OCI-LY1 (cell line): ENCODE measurements at regions not wholly inside any gene's neighbourhood (a gene's known extent, or its start where the extent isn't known, plus 50 kb on each side); places are given as distances from the start of the nearest gene placed in this dataset.

Experiments
- H2AFZ ChIP-seq: fragments of 200-600 bp; sonication (generic), shearing (Covaris generic); 2 replicates; pipeline ENCODE4 v1.6.0; 2014; ENCODE audit warnings: antibody characterized with exemption, mild to moderate bottlenecking, low read length
- H3F3A ChIP-seq: fragments of 200-600 bp; sonication (generic), shearing (Covaris generic); 2 replicates; pipeline ENCODE4 v1.6.0; 2014; ENCODE audit warnings: mild to moderate bottlenecking, antibody characterized with exemption, low read length, moderate library complexity; ENCODE audit not compliant: insufficient read depth
- H3K27ac ChIP-seq: fragments of 200-600 bp; sonication (generic); 2 replicates; pipeline ENCODE4 v1.5.1; 2014; ENCODE audit warnings: low read length, mixed run types, mild to moderate bottlenecking, low read depth; ENCODE audit not compliant: poor library complexity, severe bottlenecking
- H3K27me3 ChIP-seq: fragments of 200-600 bp; sonication (generic); 2 replicates; pipeline ENCODE4 v1.6.0; 2014; ENCODE audit warnings: antibody characterized with exemption, mild to moderate bottlenecking, low read length, moderate library complexity; ENCODE audit not compliant: insufficient read depth
- H3K36me3 ChIP-seq: fragments of 200-600 bp; sonication (generic); 2 replicates; pipeline ENCODE4 v1.6.1; 2014; ENCODE audit warnings: mild to moderate bottlenecking, antibody characterized with exemption, low read length, moderate library complexity, mixed read lengths; ENCODE audit not compliant: insufficient read depth
- H3K4me1 ChIP-seq: fragments of 200-600 bp; sonication (generic); 2 replicates; pipeline ENCODE4 v1.5.1; 2014; ENCODE audit warnings: mild to moderate bottlenecking, low read length, moderate library complexity; ENCODE audit not compliant: insufficient read depth, severe bottlenecking
- H3K4me2 ChIP-seq: fragments of 200-600 bp; sonication (generic), shearing (Covaris generic); 2 replicates; pipeline ENCODE4 v1.6.1; 2014; ENCODE audit warnings: low read length
- H3K4me3 ChIP-seq: fragments of 200-600 bp; sonication (generic); 2 replicates; pipeline ENCODE4 v1.5.1; 2014; ENCODE audit warnings: low read length, low read depth, mild to moderate bottlenecking, mixed read lengths; ENCODE audit not compliant: poor library complexity, severe bottlenecking
- H3K79me2 ChIP-seq: fragments of 200-600 bp; shearing (Covaris generic); 2 replicates; pipeline ENCODE4 v1.6.1; 2016; ENCODE audit warnings: mixed run types, low read length, mixed read lengths; ENCODE audit not compliant: insufficient read depth
- H3K9ac ChIP-seq: fragments of 200-600 bp; sonication (generic), shearing (Covaris generic); 2 replicates; pipeline ENCODE4 v1.6.1; 2014; ENCODE audit warnings: mild to moderate bottlenecking, low read length, mixed read lengths
- H3K9me2 ChIP-seq: fragments of 200-600 bp; sonication (generic), shearing (Covaris generic); 2 replicates; pipeline ENCODE4 v1.6.1; 2014; ENCODE audit warnings: low read depth, mild to moderate bottlenecking, low read length, mixed read lengths
- H3K9me3 ChIP-seq: fragments of 200-600 bp; shearing (Covaris generic); 2 replicates; pipeline ENCODE4 v1.6.1; 2014; ENCODE audit warnings: low read length, mixed read lengths
- H4K20me1 ChIP-seq: fragments of 200-600 bp; sonication (generic), shearing (Covaris generic); 2 replicates; pipeline ENCODE4 v1.6.0; 2016; ENCODE audit warnings: mild to moderate bottlenecking, low read length; ENCODE audit not compliant: insufficient read depth
- EZH2 ChIP-seq: fragments of 200-600 bp; sonication (generic), shearing (Covaris generic); IDR thresholded peaks from 2 replicates; pipeline ENCODE4 v1.8.0; 2017; ENCODE audit warnings: borderline replicate concordance, mixed run types, mild to moderate bottlenecking, antibody characterized with exemption, low read length, moderate library complexity, mixed read lengths
- TF ChIP-seq, protein P1 (sequence below): fragments of 200-600 bp; sonication (generic), shearing (Covaris generic); IDR thresholded peaks from 2 replicates; pipeline ENCODE4 v1.5.1; 2017; ENCODE audit warnings: mild to moderate bottlenecking, antibody characterized with exemption, low read length, moderate library complexity, mixed read lengths

DNA sequence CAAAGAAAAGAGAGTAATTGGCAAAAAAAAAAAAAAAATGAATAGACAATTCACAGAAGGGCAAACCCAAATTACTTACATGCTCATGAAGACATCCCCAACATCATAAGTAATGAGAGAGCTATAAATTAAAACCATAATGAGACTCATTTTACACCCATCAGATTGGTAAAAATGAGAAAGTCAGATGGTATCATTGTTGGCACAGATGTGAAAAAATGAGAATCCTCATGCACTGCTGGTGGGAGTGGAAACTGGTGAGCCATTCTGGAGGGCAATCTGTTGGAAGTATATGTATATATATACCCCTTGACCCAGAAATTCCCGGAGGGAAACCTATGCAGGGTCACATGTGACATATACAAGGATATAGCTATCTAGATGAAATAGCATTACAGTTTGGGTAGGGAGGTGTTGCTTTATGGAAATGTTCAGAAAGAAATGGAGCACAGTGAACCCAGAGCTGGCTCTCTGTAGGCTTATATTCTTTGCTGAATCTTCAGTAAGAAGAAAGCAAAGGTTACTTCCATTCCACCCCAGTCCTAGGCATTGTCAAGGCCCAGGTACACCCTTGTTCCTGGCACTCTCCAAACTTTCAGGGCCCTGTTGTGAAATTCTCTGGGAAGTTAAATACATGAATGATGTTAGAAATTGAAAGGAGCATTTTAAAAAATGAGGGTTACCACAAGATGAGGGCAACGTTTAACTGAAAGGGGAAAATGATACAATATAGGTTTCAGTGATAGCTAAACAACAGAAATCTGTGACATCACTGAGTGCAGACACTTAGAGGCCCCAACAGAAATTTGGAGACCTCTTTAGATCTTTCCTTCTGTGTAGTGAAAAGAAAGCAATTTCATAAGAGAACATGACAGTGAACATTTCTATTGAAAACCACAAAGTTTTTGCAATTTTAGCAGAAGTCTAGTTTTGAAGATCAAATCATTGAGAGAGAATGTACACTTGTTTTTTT is 132.7 kb upstream of the TPRG1 start:
- no peak overlapping the region for H2AFZ ChIP-seq
- H3K9me2 ChIP-seq, result no peaks in the 10 kb centered on the region; the same call in 1 of the 2 replicates
- no peak overlapping the region for H3K9ac ChIP-seq
- no peaks in the 10 kb centered on the region for H3K79me2 ChIP-seq
- H3K9me3 ChIP-seq, result peaks cover 9% of the 10 kb centered on the region
- H3K27me3 ChIP-seq, result no peaks in the 10 kb centered on the region
- no peak overlapping the region for H3K27ac ChIP-seq
- H3K4me1 ChIP-seq, result peaks cover 10% of the 10 kb centered on the region
- no peak overlapping the region for H3K4me2 ChIP-seq
- H3K36me3 ChIP-seq, result no peaks in the 10 kb centered on the region
- TF ChIP-seq, protein P1, sequence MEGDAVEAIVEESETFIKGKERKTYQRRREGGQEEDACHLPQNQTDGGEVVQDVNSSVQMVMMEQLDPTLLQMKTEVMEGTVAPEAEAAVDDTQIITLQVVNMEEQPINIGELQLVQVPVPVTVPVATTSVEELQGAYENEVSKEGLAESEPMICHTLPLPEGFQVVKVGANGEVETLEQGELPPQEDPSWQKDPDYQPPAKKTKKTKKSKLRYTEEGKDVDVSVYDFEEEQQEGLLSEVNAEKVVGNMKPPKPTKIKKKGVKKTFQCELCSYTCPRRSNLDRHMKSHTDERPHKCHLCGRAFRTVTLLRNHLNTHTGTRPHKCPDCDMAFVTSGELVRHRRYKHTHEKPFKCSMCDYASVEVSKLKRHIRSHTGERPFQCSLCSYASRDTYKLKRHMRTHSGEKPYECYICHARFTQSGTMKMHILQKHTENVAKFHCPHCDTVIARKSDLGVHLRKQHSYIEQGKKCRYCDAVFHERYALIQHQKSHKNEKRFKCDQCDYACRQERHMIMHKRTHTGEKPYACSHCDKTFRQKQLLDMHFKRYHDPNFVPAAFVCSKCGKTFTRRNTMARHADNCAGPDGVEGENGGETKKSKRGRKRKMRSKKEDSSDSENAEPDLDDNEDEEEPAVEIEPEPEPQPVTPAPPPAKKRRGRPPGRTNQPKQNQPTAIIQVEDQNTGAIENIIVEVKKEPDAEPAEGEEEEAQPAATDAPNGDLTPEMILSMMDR, result no peak
- TF ChIP-seq EZH2, result no peak
- no peak overlapping the region for H3K4me3 ChIP-seq
- H3F3A ChIP-seq, result no peaks in the 10 kb centered on the region
- no peaks in the 10 kb centered on the region for H4K20me1 ChIP-seq

DNA sequence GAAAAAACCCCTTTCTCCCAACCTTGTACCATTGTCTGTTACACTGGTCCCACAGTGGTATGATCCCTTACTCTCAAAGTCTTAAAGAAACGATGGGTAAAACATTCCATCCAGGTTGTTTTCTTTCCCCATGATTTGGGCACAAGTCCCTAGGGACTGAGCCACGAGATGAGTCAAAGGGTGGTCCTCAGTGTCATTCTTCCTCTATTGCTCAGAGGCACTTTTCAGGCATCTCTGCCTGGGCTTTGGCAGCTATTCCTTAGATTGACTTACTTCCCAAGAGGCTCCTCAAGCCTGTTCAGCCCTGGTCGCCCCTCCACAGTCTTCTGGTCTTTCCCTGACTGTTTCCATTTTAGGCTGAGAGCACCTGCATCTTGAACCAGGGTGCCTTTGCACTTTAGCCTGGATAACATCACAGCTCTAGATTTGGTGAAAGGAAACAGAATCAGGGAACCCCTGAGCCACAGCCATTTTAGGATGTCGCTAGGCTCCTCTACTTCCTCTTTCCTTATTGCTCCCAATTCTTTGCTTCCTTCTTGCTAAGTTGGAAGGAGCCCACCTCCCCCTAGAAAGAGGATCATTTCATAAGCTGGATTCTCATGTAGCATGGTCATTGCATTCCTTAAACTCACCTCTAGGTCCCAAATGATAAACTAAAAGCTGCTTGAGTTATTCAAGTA is 131.0 kb upstream of the TPRG1 start:
- Histone ChIP-seq H4K20me1 (no peaks in the 10 kb centered on the region), H3K79me2 (no peaks in the 10 kb centered on the region), H3K27ac (no peak overlapping the region), H3K36me3 (no peaks in the 10 kb centered on the region), H3K4me3 (no peak overlapping the region), H3K4me1 (peaks cover 10% of the 10 kb centered on the region), H3K9me3 (no peaks in the 10 kb centered on the region), H3K4me2 (no peak overlapping the region), H3K9ac (no peak overlapping the region), H2AFZ (0 out of 2 replicates have a peak overlapping the region, but pooled peaks have one; percentile 38), H3K9me2 (no peaks in the 10 kb centered on the region), H3F3A (no peaks in the 10 kb centered on the region), H3K27me3 (no peaks in the 10 kb centered on the region)
- no peak for TF ChIP-seq EZH2
- TF ChIP-seq, protein P1, result no peak

GRCh38 chr3:189041482-189042090 is 130.2 kb upstream of the TPRG1 start:
- Histone ChIP-seq H3F3A (no peaks in the 10 kb centered on the region), H3K79me2 (no peaks in the 10 kb centered on the region), H4K20me1 (no peaks in the 10 kb centered on the region), H3K4me3 (no peak overlapping the region), H3K27ac (no peak overlapping the region), H3K36me3 (no peaks in the 10 kb centered on the region), H3K9me3 (no peaks in the 10 kb centered on the region), H3K27me3 (no peaks in the 10 kb centered on the region), H3K9me2 (no peaks in the 10 kb centered on the region), H3K4me1 (peaks cover 10% of the 10 kb centered on the region), H3K4me2 (peak overlapping the region; percentile 15; the same call in 1 of the 2 replicates), H2AFZ (0 out of 2 replicates have a peak overlapping the region, but pooled peaks have one; percentile 38), H3K9ac (no peak overlapping the region)
- TF ChIP-seq EZH2, result no peak
- TF ChIP-seq, protein P1, result peak; percentile 98
